Neural cell (in vitro differentiated cells): ENCODE measurements at regions not wholly inside any gene's neighbourhood (a gene's known extent, or its start where the extent isn't known, plus 50 kb on each side); places are given as distances from the start of the nearest gene placed in this dataset.
A peak's percentile ranks its signal among the peaks of the same experiment; 100 is the strongest.

Experiments
- H2AFZ ChIP-seq: fragments of 200-600, 300-800 bp; sonication (generic), shearing (Covaris generic); 2 replicates; pipeline ENCODE4 v1.6.0; 2014; ENCODE audit warnings: low read depth, mild to moderate bottlenecking, antibody characterized with exemption, low read length, moderate library complexity
- H3F3A ChIP-seq: fragments of 200-600 bp; shearing (Covaris generic); 2 replicates; pipeline ENCODE4 v1.6.1; 2016; ENCODE audit warnings: mild to moderate bottlenecking, moderate library complexity, mixed read lengths, antibody characterized with exemption, low read length; ENCODE audit not compliant: insufficient read depth, poor library complexity, severe bottlenecking
- H3K27ac ChIP-seq: fragments of 200-600, 300-800 bp; sonication (generic), shearing (Covaris generic); 2 replicates; pipeline ENCODE4 v1.5.1; 2014; ENCODE audit warnings: mild to moderate bottlenecking, low read length, moderate library complexity
- H3K27me3 ChIP-seq: fragments of 300-800, 200-600 bp; sonication (generic), shearing (Covaris generic); 2 replicates; pipeline ENCODE4 v1.6.0; 2014; ENCODE audit warnings: mild to moderate bottlenecking, low read depth, low read length, moderate library complexity; ENCODE audit not compliant: insufficient read depth
- H3K36me3 ChIP-seq: fragments of 300-800, 200-600 bp; sonication (generic), shearing (Covaris generic); 2 replicates; pipeline ENCODE4 v1.5.1; 2014; ENCODE audit warnings: mild to moderate bottlenecking, antibody characterized with exemption, low read length, moderate library complexity; ENCODE audit not compliant: insufficient read depth
- H3K4me2 ChIP-seq: fragments of 300-800, 200-600 bp; sonication (generic), shearing (Covaris generic); 2 replicates; pipeline ENCODE4 v1.6.0; 2014; ENCODE audit warnings: mild to moderate bottlenecking, low read length
- H3K4me3 ChIP-seq: fragments of 300-800, 200-600 bp; sonication (generic), shearing (Covaris generic); 2 replicates; pipeline ENCODE4 v1.5.1; 2014; ENCODE audit warnings: mild to moderate bottlenecking, low read length, moderate library complexity
- H3K79me2 ChIP-seq: fragments of 200-600 bp; shearing (Covaris generic); replicated peaks from 2 replicates; pipeline ENCODE4 v1.6.0; 2014; ENCODE audit warnings: mild to moderate bottlenecking, low read length, moderate library complexity; ENCODE audit not compliant: insufficient read depth
- H3K9ac ChIP-seq: fragments of 300-800, 200-600 bp; sonication (generic), shearing (Covaris generic); 2 replicates; pipeline ENCODE4 v1.6.1; 2016; ENCODE audit warnings: mild to moderate bottlenecking, low read length, mixed read lengths
- H3K9me2 ChIP-seq: fragments of 200-600 bp; shearing (Covaris generic); 2 replicates; pipeline ENCODE4 v1.6.1; 2016; ENCODE audit warnings: mild to moderate bottlenecking, low read length, mixed read lengths; ENCODE audit not compliant: insufficient read depth
- H3K9me3 ChIP-seq: fragments of 200-600, 300-800 bp; sonication (generic), shearing (Covaris generic); 2 replicates; pipeline ENCODE4 v1.6.1; 2016; ENCODE audit warnings: mild to moderate bottlenecking, mixed run types, low read length, moderate library complexity, mixed read lengths
- H4K20me1 ChIP-seq: fragments of 200-600 bp; shearing (Covaris generic); 2 replicates; pipeline ENCODE4 v1.6.1; 2016; ENCODE audit warnings: mild to moderate bottlenecking, mixed run types; ENCODE audit not compliant: insufficient read depth
- EP300 ChIP-seq: fragments of 450-650 bp; conservative IDR thresholded peaks from 2 replicates; pipeline ENCODE4 v1.6.1; 2014; ENCODE audit warnings: antibody characterized with exemption, mild to moderate bottlenecking, moderate library complexity; ENCODE audit not compliant: poor library complexity, severe bottlenecking
- EZH2 ChIP-seq: fragments of 200-600, 300-800 bp; shearing (Covaris generic), sonication (generic); IDR thresholded peaks from 2 replicates; pipeline ENCODE4 v1.6.1; 2014; ENCODE audit warnings: antibody characterized with exemption, low read length, borderline replicate concordance, mild to moderate bottlenecking; ENCODE audit not compliant: insufficient read depth, poor library complexity, severe bottlenecking
- MXI1 ChIP-seq: fragments of 450-650 bp; conservative IDR thresholded peaks from 2 replicates; pipeline ENCODE4 v1.6.1; 2014; ENCODE audit warnings: antibody characterized with exemption, mild to moderate bottlenecking; ENCODE audit not compliant: poor library complexity, severe bottlenecking
- POLR2AphosphoS5 ChIP-seq: IDR thresholded peaks from 2 replicates; pipeline ENCODE4 v1.6.1; 2012
- RAD21 ChIP-seq: fragments of 450-650 bp; conservative IDR thresholded peaks from 2 replicates; pipeline ENCODE4 v1.6.1; 2014; ENCODE audit warnings: antibody characterized with exemption, mild to moderate bottlenecking, moderate library complexity
- SMC3 ChIP-seq: fragments of 450-650 bp; conservative IDR thresholded peaks from 2 replicates; pipeline ENCODE4 v1.6.1; 2014; ENCODE audit warnings: antibody characterized with exemption, mild to moderate bottlenecking, moderate library complexity; ENCODE audit not compliant: poor library complexity
- TAF1 ChIP-seq: IDR thresholded peaks from 2 replicates; pipeline ENCODE4 v1.6.1; 2012; ENCODE audit warnings: low read depth
- TF ChIP-seq, protein P1 (sequence below): fragments of 450-650 bp; IDR thresholded peaks from 2 replicates; pipeline ENCODE4 v1.5.1; 2014; ENCODE audit warnings: antibody characterized with exemption, mild to moderate bottlenecking, moderate library complexity; ENCODE audit not compliant: poor library complexity, severe bottlenecking
- TF ChIP-seq, protein P2 (sequence below): IDR thresholded peaks from 2 replicates; pipeline ENCODE4 v1.6.1; 2012; ENCODE audit warnings: borderline replicate concordance

DNA sequence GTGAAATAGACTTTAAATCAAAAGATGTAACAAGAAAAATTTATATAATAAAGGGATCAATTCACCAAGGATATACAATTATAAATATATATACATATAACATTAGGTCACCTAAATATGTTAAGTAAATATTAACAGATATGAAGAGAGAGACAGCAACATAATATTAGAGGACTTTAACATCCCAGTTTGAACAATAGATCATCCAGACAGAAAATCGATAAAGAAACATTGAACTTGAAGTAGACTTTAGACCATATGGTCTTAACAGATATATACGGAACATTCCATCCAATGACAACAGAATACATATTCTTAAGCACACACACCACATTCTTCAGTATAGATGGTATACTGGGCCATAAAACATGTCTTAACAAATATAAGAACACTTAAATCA, 649.6 kb upstream of the SETBP1 start:
- no peaks in the 10 kb centered on the region for H3K36me3 ChIP-seq
- H4K20me1 ChIP-seq: no peaks in the 10 kb centered on the region
- TF ChIP-seq POLR2AphosphoS5 (no peak), MXI1 (no peak), TAF1 (no peak), EP300 (no peak)
- TF ChIP-seq, protein P1, sequence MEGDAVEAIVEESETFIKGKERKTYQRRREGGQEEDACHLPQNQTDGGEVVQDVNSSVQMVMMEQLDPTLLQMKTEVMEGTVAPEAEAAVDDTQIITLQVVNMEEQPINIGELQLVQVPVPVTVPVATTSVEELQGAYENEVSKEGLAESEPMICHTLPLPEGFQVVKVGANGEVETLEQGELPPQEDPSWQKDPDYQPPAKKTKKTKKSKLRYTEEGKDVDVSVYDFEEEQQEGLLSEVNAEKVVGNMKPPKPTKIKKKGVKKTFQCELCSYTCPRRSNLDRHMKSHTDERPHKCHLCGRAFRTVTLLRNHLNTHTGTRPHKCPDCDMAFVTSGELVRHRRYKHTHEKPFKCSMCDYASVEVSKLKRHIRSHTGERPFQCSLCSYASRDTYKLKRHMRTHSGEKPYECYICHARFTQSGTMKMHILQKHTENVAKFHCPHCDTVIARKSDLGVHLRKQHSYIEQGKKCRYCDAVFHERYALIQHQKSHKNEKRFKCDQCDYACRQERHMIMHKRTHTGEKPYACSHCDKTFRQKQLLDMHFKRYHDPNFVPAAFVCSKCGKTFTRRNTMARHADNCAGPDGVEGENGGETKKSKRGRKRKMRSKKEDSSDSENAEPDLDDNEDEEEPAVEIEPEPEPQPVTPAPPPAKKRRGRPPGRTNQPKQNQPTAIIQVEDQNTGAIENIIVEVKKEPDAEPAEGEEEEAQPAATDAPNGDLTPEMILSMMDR: no peak
- TF ChIP-seq, protein P2, sequence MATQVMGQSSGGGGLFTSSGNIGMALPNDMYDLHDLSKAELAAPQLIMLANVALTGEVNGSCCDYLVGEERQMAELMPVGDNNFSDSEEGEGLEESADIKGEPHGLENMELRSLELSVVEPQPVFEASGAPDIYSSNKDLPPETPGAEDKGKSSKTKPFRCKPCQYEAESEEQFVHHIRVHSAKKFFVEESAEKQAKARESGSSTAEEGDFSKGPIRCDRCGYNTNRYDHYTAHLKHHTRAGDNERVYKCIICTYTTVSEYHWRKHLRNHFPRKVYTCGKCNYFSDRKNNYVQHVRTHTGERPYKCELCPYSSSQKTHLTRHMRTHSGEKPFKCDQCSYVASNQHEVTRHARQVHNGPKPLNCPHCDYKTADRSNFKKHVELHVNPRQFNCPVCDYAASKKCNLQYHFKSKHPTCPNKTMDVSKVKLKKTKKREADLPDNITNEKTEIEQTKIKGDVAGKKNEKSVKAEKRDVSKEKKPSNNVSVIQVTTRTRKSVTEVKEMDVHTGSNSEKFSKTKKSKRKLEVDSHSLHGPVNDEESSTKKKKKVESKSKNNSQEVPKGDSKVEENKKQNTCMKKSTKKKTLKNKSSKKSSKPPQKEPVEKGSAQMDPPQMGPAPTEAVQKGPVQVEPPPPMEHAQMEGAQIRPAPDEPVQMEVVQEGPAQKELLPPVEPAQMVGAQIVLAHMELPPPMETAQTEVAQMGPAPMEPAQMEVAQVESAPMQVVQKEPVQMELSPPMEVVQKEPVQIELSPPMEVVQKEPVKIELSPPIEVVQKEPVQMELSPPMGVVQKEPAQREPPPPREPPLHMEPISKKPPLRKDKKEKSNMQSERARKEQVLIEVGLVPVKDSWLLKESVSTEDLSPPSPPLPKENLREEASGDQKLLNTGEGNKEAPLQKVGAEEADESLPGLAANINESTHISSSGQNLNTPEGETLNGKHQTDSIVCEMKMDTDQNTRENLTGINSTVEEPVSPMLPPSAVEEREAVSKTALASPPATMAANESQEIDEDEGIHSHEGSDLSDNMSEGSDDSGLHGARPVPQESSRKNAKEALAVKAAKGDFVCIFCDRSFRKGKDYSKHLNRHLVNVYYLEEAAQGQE: no peak
- no peak overlapping the region for H3K9ac ChIP-seq
- H3K79me2 ChIP-seq: no peaks in the 10 kb centered on the region
- H3K9me2 ChIP-seq: no peaks in the 10 kb centered on the region
- no peak overlapping the region for H3K4me2 ChIP-seq
- H2AFZ ChIP-seq: no peak overlapping the region
- no peaks in the 10 kb centered on the region for H3K9me3 ChIP-seq
- no peak overlapping the region for H3K27ac ChIP-seq
- no peak overlapping the region for H3K4me3 ChIP-seq
- H3K27me3 ChIP-seq: no peaks in the 10 kb centered on the region
- H3F3A ChIP-seq: no peaks in the 10 kb centered on the region

DNA sequence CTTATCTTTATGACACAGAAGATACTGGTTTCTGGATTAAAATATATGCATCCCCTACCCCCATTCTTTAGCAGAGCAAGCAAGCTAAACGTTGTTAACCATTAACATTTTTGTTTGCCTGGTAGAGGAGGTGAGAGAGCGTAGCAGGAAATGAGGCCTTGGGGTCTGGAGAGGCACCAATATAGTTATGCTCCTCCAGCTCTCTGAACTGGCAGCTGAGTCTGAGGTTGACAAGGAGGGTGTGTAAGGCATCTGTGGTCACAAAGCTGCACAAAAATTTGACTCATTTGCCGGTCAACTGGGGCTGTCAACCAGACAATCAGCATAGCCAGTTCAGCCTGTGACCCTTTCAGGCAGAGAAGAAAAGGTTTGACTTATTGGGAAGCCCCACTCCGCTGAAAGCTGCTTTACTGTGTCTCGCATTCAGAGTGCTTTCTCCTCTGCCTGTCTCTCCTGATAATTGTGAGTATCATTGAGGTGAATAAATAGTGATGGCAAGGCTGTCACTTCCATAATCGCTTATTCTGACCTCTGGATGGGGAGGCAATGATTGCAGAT, 647.5 kb upstream of the SETBP1 start:
- H4K20me1 ChIP-seq: no peaks in the 10 kb centered on the region
- peak overlapping the region; percentile 33 for H3K27ac ChIP-seq
- no peaks in the 10 kb centered on the region for H3K36me3 ChIP-seq
- no peaks in the 10 kb centered on the region for H3F3A ChIP-seq
- H3K79me2 ChIP-seq: no peaks in the 10 kb centered on the region
- no peaks in the 10 kb centered on the region for H3K27me3 ChIP-seq
- H2AFZ ChIP-seq: no peak overlapping the region
- no peak overlapping the region for H3K4me3 ChIP-seq
- no peak overlapping the region for H3K4me2 ChIP-seq
- TF ChIP-seq SMC3 (no peak), EP300 (peak; percentile 25), MXI1 (no peak), TAF1 (no peak)
- H3K9ac ChIP-seq: no peak overlapping the region
- no peaks in the 10 kb centered on the region for H3K9me2 ChIP-seq
- no peaks in the 10 kb centered on the region for H3K9me3 ChIP-seq

DNA sequence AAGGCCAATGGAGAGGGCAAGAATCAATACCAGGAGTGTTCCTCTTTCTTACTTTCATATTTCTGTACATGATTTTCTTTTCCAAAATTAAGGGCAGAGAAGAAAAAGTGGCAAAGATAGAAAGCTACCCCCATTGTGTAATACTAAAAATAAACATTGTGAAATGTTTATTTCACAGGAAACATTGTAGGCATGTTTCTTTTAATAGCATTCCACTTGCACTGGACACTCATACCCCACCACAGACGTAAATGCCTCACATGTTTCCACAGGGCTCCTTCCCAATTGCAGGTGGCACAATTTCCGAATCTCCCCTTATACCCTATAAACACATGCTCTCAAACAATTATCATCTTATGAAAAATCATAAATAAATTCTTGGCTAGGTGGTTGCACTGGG, 645.1 kb upstream of the SETBP1 start:
- no peaks in the 10 kb centered on the region for H3F3A ChIP-seq

More for the DNA sequence above, 645.1 kb upstream of the SETBP1 start:
- Histone ChIP-seq H3K27me3 (no peaks in the 10 kb centered on the region), H3K4me2 (no peak overlapping the region), H3K27ac (no peak overlapping the region), H3K36me3 (no peaks in the 10 kb centered on the region), H3K9ac (no peak overlapping the region), H2AFZ (no peak overlapping the region), H3K4me3 (no peak overlapping the region), H4K20me1 (no peaks in the 10 kb centered on the region), H3K9me3 (no peaks in the 10 kb centered on the region), H3K9me2 (no peaks in the 10 kb centered on the region), H3K79me2 (no peaks in the 10 kb centered on the region)
- TF ChIP-seq RAD21 (no peak), POLR2AphosphoS5 (no peak), TAF1 (no peak), EP300 (no peak), SMC3 (no peak), EZH2 (no peak), MXI1 (no peak)
- TF ChIP-seq, protein P1: no peak
- TF ChIP-seq, protein P2: no peak
